HFF-Myc (cell line): ENCODE measurements at regions not wholly inside any gene's neighbourhood (a gene's known extent, or its start where the extent isn't known, plus 50 kb on each side); places are given as distances from the start of the nearest gene placed in this dataset.
A peak's percentile ranks its signal among the peaks of the same experiment; 100 is the strongest.

Experiments
- DNase-seq: peaks from one replicate; pipeline ENCODE4 v3.0.0-alpha.2; 2011; ENCODE audit warnings: low read depth; ENCODE audit errors: extremely low read depth
- H3K4me3 ChIP-seq: replicated peaks from 2 replicates; pipeline ENCODE4 v1.5.1; 2011; ENCODE audit warnings: low read depth, mild to moderate bottlenecking, control low read depth, low read length
- TF ChIP-seq, protein P1 (sequence below): IDR thresholded peaks from 2 replicates; pipeline ENCODE4 v1.5.1; 2012; ENCODE audit warnings: mild to moderate bottlenecking, low read depth, low read length, control low read depth; ENCODE audit errors: missing control alignments

GRCh38 chr6:14881398-14881797 is 364.5 kb upstream of the JARID2 start:
- TF ChIP-seq, protein P1, sequence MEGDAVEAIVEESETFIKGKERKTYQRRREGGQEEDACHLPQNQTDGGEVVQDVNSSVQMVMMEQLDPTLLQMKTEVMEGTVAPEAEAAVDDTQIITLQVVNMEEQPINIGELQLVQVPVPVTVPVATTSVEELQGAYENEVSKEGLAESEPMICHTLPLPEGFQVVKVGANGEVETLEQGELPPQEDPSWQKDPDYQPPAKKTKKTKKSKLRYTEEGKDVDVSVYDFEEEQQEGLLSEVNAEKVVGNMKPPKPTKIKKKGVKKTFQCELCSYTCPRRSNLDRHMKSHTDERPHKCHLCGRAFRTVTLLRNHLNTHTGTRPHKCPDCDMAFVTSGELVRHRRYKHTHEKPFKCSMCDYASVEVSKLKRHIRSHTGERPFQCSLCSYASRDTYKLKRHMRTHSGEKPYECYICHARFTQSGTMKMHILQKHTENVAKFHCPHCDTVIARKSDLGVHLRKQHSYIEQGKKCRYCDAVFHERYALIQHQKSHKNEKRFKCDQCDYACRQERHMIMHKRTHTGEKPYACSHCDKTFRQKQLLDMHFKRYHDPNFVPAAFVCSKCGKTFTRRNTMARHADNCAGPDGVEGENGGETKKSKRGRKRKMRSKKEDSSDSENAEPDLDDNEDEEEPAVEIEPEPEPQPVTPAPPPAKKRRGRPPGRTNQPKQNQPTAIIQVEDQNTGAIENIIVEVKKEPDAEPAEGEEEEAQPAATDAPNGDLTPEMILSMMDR: no peak
- peak; percentile 61 for DNase-seq
- no peak overlapping the region for H3K4me3 ChIP-seq

GRCh38 chr6:14882394-14883026 is 363.4 kb upstream of the JARID2 start:
- no peak overlapping the region for H3K4me3 ChIP-seq
- TF ChIP-seq, protein P1: no peak
- no peak for DNase-seq

DNA sequence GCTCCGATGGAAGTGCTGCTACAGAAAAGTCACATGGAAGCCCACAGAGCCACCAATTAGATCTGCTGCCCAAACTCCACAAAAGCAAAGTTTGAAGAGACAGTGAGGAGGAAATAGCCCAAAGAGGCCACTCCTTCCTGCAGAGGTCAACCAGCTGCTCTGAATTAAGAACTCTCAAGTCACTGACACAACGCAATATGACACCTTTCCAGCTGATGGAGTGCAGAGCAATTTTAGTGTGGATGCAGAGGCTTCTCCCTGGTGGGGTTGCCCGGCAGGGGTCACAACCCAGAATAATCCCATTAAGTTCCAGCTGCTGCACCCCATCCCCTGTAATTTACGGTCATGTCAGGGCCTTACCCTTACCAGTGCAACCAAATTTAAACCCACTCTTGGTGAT is 361.9 kb upstream of the JARID2 start:
- peak; percentile 83 for DNase-seq
- TF ChIP-seq, protein P1: no peak
- no peak overlapping the region for H3K4me3 ChIP-seq

GRCh38 chr6:14885498-14885897 is 360.4 kb upstream of the JARID2 start:
- DNase-seq: no peak
- no peak overlapping the region for H3K4me3 ChIP-seq
- TF ChIP-seq, protein P1: no peak

- TF ChIP-seq, protein P1: no peak
- no peak overlapping the region for H3K4me3 ChIP-seq
- DNase-seq: no peak
Observed at GRCh38 chr6:14887181-14887580, 358.7 kb upstream of the JARID2 start.

GRCh38 chr6:14887986-14888574 is 357.8 kb upstream of the JARID2 start:
- TF ChIP-seq, protein P1: no peak

More at GRCh38 chr6:14887986-14888574, 357.8 kb upstream of the JARID2 start:
- no peak for DNase-seq
- no peak overlapping the region for H3K4me3 ChIP-seq
